Mesendoderm (in vitro differentiated cells): ENCODE measurements at regions not wholly inside any gene's neighbourhood (a gene's known extent, or its start where the extent isn't known, plus 50 kb on each side); places are given as distances from the start of the nearest gene placed in this dataset.

Experiments used
- DNase-seq: peaks from one replicate; pipeline ENCODE4 v3.0.0; 2013
- H2AK5ac ChIP-seq: 2 replicates; pipeline ENCODE4 v1.6.1; 2013; ENCODE audit warnings: low read length, inconsistent platforms
- H2BK120ac ChIP-seq: 2 replicates; pipeline ENCODE4 v1.6.1; 2013; ENCODE audit warnings: low read depth, mild to moderate bottlenecking, low read length, moderate library complexity, mixed read lengths
- H2BK15ac ChIP-seq: replicated peaks from 2 replicates; pipeline ENCODE4 v1.6.1; 2013; ENCODE audit warnings: low read depth, mild to moderate bottlenecking, moderate library complexity
- H2BK5ac ChIP-seq: 2 replicates; pipeline ENCODE4 v1.6.1; 2013; ENCODE audit warnings: low read length, inconsistent platforms
- H3K18ac ChIP-seq: 2 replicates; pipeline ENCODE4 v1.6.1; 2013; ENCODE audit warnings: mild to moderate bottlenecking, low read length, mixed read lengths
- H3K23ac ChIP-seq: one replicate; pipeline ENCODE4 v1.6.1; 2013; ENCODE audit warnings: low read length
- H3K27ac ChIP-seq: 2 replicates; pipeline ENCODE4 v1.5.1; 2013; ENCODE audit warnings: low read depth, mild to moderate bottlenecking, inconsistent platforms, low read length, moderate library complexity
- H3K27me3 ChIP-seq: 2 replicates; pipeline ENCODE4 v1.6.1; 2013; ENCODE audit warnings: low read length, control low read depth, mild to moderate bottlenecking, inconsistent platforms; ENCODE audit not compliant: insufficient read depth, poor library complexity
- H3K36me3 ChIP-seq: 2 replicates; pipeline ENCODE4 v1.6.1; 2013; ENCODE audit warnings: low read length, inconsistent platforms; ENCODE audit not compliant: control insufficient read depth, insufficient read depth
- H3K4ac ChIP-seq: one replicate; pipeline ENCODE4 v1.6.1; 2013; ENCODE audit warnings: low read depth, mild to moderate bottlenecking, low read length, moderate library complexity
- H3K4me1 ChIP-seq: 2 replicates; pipeline ENCODE4 v1.6.1; 2013; ENCODE audit warnings: low read depth, low read length, inconsistent platforms; ENCODE audit not compliant: control insufficient read depth
- H3K4me2 ChIP-seq: 2 replicates; pipeline ENCODE4 v1.6.1; 2013; ENCODE audit warnings: low read length
- H3K4me3 ChIP-seq: 2 replicates; pipeline ENCODE4 v1.5.1; 2013; ENCODE audit warnings: mild to moderate bottlenecking, low read length
- H3K56ac ChIP-seq: one replicate; pipeline ENCODE4 v1.6.1; 2013; ENCODE audit warnings: low read length
- H3K79me1 ChIP-seq: 2 replicates; pipeline ENCODE4 v1.6.1; 2013; ENCODE audit warnings: low read length, inconsistent platforms
- H3K79me2 ChIP-seq: 2 replicates; pipeline ENCODE4 v1.6.1; 2013; ENCODE audit warnings: mild to moderate bottlenecking, low read length; ENCODE audit not compliant: control insufficient read depth, insufficient read depth
- H3K9ac ChIP-seq: 2 replicates; pipeline ENCODE4 v1.6.1; 2013; ENCODE audit warnings: low read length, inconsistent platforms
- H4K5ac ChIP-seq: one replicate; pipeline ENCODE4 v1.6.1; 2013; ENCODE audit warnings: low read length
- H4K8ac ChIP-seq: one replicate; pipeline ENCODE4 v1.6.1; 2013; ENCODE audit warnings: low read depth, mild to moderate bottlenecking, control low read depth, low read length, moderate library complexity
- WGBS: extraction: QIAGEN DNeasy Blood & Tissue Kit; methylation state at CpG from one replicate; pipeline ENCODE4 v1.1.7; 2013; ENCODE audit warnings: low lambda C conversion rate, missing lambda C conversion rate; ENCODE audit not compliant: insufficient coverage; ENCODE audit errors: extremely low coverage; 5-methylcytosine and 5-hydroxymethylcytosine counted together

DNA sequence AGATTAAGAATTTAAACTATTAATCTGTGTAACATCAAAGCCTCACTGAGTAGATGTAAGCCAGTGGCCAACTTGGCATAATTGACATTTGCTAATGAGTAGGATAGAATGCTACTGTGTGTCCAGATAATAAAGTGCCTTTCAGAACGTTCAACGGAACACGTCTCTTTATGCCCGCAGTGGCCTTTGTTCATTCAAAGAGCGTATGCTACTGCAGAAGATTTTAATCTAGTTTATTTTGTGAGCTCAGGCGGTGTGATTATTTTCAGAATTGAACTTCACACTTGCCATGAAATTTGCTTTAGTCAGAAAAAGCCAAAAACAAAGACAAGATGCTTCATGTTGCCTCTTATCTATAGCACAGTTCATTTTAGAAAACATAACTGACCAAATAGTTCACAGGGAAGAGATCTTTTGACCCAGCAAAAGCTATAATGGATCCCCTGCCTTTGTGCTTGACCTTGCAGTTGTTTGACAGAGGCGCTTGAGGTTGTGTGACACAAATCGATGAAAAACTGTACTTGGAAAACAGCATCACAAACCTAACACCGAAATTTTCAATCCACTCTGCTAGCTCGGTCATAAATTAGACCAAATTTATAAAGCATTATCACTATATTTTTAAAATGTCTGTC, 530.9 kb upstream of the TYRP1 start:
- H3K4ac ChIP-seq, result no peak overlapping the region
- no peak overlapping the region for H3K27ac ChIP-seq
- H4K8ac ChIP-seq, result no peak overlapping the region
- H2AK5ac ChIP-seq, result no peak overlapping the region
- no peak overlapping the region for H3K23ac ChIP-seq
- no peak overlapping the region for H2BK120ac ChIP-seq
- H3K18ac ChIP-seq, result no peak overlapping the region
- H3K4me3 ChIP-seq, result no peak overlapping the region
- no peak overlapping the region for H2BK15ac ChIP-seq
- no peaks in the 10 kb centered on the region for H3K4me1 ChIP-seq
- no CpG with 5 or more reads among the region's 10 CpGs for WGBS
- H3K79me1 ChIP-seq, result no peaks in the 10 kb centered on the region
- no peak overlapping the region for H3K4me2 ChIP-seq
- H3K79me2 ChIP-seq, result no peaks in the 10 kb centered on the region
- H2BK5ac ChIP-seq, result no peak overlapping the region
- H4K5ac ChIP-seq, result no peak overlapping the region
- H3K27me3 ChIP-seq, result no peaks in the 10 kb centered on the region
- no peaks in the 10 kb centered on the region for H3K36me3 ChIP-seq
- H3K56ac ChIP-seq, result no peak overlapping the region
- no peak for DNase-seq
- H3K9ac ChIP-seq, result no peak overlapping the region

DNA sequence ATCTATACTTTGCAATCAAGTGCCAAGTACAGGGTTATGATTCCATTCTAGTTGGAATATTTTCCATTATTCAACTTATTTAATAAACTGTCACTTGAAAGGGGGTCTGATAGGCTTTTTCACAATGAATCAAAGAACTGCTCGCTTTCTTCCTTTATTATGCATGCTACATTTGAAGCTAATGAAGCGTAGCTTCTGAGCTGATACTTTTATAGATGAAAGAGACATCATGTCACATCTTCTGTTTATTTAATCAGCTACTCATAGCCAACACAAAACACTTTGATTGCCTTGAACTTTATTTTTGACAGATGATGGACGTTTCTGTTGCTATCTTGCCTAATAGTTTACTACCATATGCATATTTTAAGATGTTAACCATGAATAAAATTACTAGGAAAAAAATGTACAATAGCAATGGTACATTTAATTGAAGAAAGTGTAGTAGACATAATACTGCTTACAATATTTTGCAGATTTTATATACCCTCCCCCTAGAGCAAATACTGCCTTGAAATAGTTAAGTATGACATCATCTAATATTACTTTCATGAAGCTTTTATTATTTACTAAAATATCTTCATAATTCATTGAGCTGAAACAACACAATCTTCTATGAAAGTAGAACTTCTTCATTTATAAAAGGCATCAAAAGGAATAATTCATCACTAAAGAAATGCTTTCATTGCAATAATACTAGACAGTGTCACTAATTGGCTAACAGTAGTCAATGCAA, 529.3 kb upstream of the TYRP1 start:
- no peaks in the 10 kb centered on the region for H3K36me3 ChIP-seq
- no peaks in the 10 kb centered on the region for H3K27me3 ChIP-seq
- H4K8ac ChIP-seq, result no peak overlapping the region
- no peak overlapping the region for H2BK120ac ChIP-seq
- no peak overlapping the region for H3K4me3 ChIP-seq
- H3K4me1 ChIP-seq, result no peaks in the 10 kb centered on the region
- no peak overlapping the region for H2AK5ac ChIP-seq
- H3K4ac ChIP-seq, result no peak overlapping the region
- no peak overlapping the region for H3K18ac ChIP-seq
- no peaks in the 10 kb centered on the region for H3K79me1 ChIP-seq
- H3K4me2 ChIP-seq, result no peak overlapping the region
- no peak overlapping the region for H3K27ac ChIP-seq
- no peaks in the 10 kb centered on the region for H3K79me2 ChIP-seq
- no peak overlapping the region for H3K9ac ChIP-seq
- H4K5ac ChIP-seq, result no peak overlapping the region
- H3K56ac ChIP-seq, result no peak overlapping the region
- WGBS, result no CpG with 5 or more reads among the region's 3 CpGs
- no peak overlapping the region for H3K23ac ChIP-seq
- H2BK15ac ChIP-seq, result no peak overlapping the region
- no peak for DNase-seq
- no peak overlapping the region for H2BK5ac ChIP-seq

DNA sequence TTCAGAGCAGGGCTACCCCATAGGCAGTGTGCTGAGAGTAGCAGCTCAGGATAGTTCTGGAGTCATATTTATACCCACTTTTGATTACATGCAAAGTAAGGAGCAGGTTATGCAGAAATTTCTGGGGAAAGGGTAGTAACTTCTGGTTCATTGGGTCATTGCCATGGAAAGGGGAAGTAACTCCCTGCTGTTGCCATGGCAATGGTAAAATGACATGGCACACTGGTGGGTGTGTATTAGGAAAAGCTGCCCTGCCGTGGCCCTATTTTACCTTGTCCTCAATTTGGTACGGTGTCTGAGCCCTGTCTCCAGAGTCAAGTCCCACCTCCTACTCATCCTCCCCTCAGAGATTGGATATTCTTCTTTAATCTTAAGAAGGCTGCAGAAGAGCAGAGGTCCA, 526.7 kb upstream of the TYRP1 start:
- no CpG with 5 or more reads among the region's 2 CpGs for WGBS
- no peak overlapping the region for H2BK120ac ChIP-seq
- H3K4me2 ChIP-seq, result no peak overlapping the region
- H3K18ac ChIP-seq, result no peak overlapping the region
- no peak overlapping the region for H3K4ac ChIP-seq
- H2BK15ac ChIP-seq, result no peak overlapping the region
- no peaks in the 10 kb centered on the region for H3K27me3 ChIP-seq
- no peak overlapping the region for H4K8ac ChIP-seq
- H3K9ac ChIP-seq, result no peak overlapping the region
- H2AK5ac ChIP-seq, result no peak overlapping the region
- H3K79me1 ChIP-seq, result no peaks in the 10 kb centered on the region
- no peak overlapping the region for H3K56ac ChIP-seq
- no peak overlapping the region for H3K23ac ChIP-seq
- DNase-seq, result peak; percentile 7
- H3K36me3 ChIP-seq, result no peaks in the 10 kb centered on the region
- no peak overlapping the region for H3K27ac ChIP-seq
- H3K4me1 ChIP-seq, result no peaks in the 10 kb centered on the region
- no peaks in the 10 kb centered on the region for H3K79me2 ChIP-seq
- no peak overlapping the region for H2BK5ac ChIP-seq
- H4K5ac ChIP-seq, result no peak overlapping the region
- no peak overlapping the region for H3K4me3 ChIP-seq

DNA sequence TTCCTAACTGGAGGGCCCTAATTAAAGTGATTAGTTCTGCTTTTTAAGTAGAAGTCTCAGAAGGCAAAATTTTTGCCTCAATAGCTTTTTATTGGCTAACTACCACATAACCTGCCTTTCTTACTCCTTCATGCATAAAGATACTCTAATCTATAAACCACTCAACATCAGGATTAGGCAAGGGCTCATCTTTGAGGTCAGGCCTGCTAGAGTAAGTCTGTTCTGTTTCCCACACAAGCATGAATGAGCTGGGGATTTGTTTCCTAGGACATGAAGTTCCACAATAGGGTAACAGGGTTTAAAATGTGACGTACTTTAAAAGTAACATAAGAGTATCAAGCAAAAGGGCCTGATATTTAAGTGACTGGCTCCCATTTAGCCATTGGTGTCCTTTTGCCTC, 522.7 kb upstream of the TYRP1 start:
- H3K18ac ChIP-seq, result no peak overlapping the region
- H3K4me1 ChIP-seq, result no peaks in the 10 kb centered on the region
- no CpG with 5 or more reads among the region's 1 CpG for WGBS
- H3K79me1 ChIP-seq, result no peaks in the 10 kb centered on the region
- H3K27me3 ChIP-seq, result no peaks in the 10 kb centered on the region
- H3K36me3 ChIP-seq, result no peaks in the 10 kb centered on the region
- no peak overlapping the region for H3K4me3 ChIP-seq
- H2BK15ac ChIP-seq, result no peak overlapping the region
- no peaks in the 10 kb centered on the region for H3K79me2 ChIP-seq
- no peak overlapping the region for H3K9ac ChIP-seq
- H3K27ac ChIP-seq, result no peak overlapping the region
- H3K4ac ChIP-seq, result no peak overlapping the region
- H2BK120ac ChIP-seq, result no peak overlapping the region
- no peak overlapping the region for H4K8ac ChIP-seq
- no peak overlapping the region for H2BK5ac ChIP-seq
- no peak for DNase-seq
- no peak overlapping the region for H4K5ac ChIP-seq
- H3K23ac ChIP-seq, result no peak overlapping the region
- H2AK5ac ChIP-seq, result no peak overlapping the region
- no peak overlapping the region for H3K56ac ChIP-seq
- no peak overlapping the region for H3K4me2 ChIP-seq

DNA sequence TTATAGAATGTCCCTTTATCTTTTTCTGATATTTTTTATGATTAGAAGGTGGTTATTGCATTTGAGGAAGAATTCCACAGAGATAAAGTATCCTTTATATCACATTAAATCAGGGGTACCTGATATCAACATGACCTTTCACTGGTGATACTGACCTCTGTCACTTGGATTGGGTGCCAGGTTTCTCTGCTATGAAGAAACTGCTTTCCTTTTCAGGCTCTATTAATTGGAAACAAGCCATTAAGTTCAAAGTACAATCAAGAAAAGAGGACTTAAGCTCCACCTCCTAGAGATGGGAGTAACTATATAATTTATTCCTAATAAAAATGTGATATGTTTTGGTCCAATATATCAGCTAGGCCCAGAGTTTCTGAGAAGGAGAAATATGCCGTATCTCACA, 514.6 kb upstream of the TYRP1 start:
- Histone ChIP-seq H3K79me1 (no peaks in the 10 kb centered on the region), H3K36me3 (no peaks in the 10 kb centered on the region), H4K5ac (no peak overlapping the region), H4K8ac (no peak overlapping the region), H2BK5ac (no peak overlapping the region), H3K27ac (no peak overlapping the region), H3K27me3 (no peaks in the 10 kb centered on the region), H3K4me2 (no peak overlapping the region), H2AK5ac (no peak overlapping the region), H3K79me2 (no peaks in the 10 kb centered on the region), H3K23ac (no peak overlapping the region), H2BK120ac (no peak overlapping the region), H2BK15ac (no peak overlapping the region), H3K9ac (no peak overlapping the region), H3K56ac (no peak overlapping the region), H3K4ac (no peak overlapping the region), H3K4me3 (no peak overlapping the region), H3K4me1 (no peaks in the 10 kb centered on the region), H3K18ac (no peak overlapping the region)
- WGBS, result no CpG with 5 or more reads among the region's 1 CpG
- no peak for DNase-seq

DNA sequence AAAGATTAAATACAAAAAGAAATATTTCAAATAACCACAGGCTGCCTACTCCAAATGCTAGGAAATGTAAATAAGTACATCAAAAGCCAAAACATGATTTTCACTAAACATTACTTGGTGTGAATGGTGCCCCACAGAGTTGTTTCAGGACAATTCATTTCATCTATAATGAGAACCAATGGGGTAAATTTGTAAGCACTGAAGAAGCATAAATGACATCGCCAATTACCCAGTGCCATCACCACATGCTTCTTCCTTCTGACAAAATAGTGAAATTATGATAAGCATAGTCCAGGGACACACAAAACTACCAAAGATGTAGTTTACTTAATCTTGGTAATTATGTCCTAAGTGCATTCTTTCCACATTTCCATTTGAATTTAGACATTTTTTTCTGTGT, 510.4 kb upstream of the TYRP1 start:
- Histone ChIP-seq H4K8ac (no peak overlapping the region), H3K18ac (no peak overlapping the region), H3K23ac (no peak overlapping the region), H3K79me1 (no peaks in the 10 kb centered on the region), H3K4me1 (no peaks in the 10 kb centered on the region), H3K4me2 (no peak overlapping the region), H3K9ac (no peak overlapping the region), H3K79me2 (no peaks in the 10 kb centered on the region), H3K27ac (no peak overlapping the region), H2BK15ac (no peak overlapping the region), H4K5ac (no peak overlapping the region), H2BK120ac (no peak overlapping the region), H3K4me3 (no peak overlapping the region), H3K36me3 (no peaks in the 10 kb centered on the region), H3K27me3 (no peaks in the 10 kb centered on the region), H3K56ac (no peak overlapping the region), H3K4ac (no peak overlapping the region), H2BK5ac (no peak overlapping the region), H2AK5ac (no peak overlapping the region)
- no CpG with 5 or more reads among the region's 1 CpG for WGBS
- no peak for DNase-seq
